GM21737 (cell line): ENCODE measurements at regions not wholly inside any gene's neighbourhood (a gene's known extent, or its start where the extent isn't known, plus 50 kb on each side); places are given as distances from the start of the nearest gene placed in this dataset.

Source experiments
- ATAC-seq: cut with Tn5 transposase; IDR thresholded peaks from one replicate; pipeline ENCODE4 v1.9.1; 2021; ENCODE audit warnings: mild to moderate bottlenecking, moderate library complexity; ENCODE audit not compliant: unreplicated experiment

DNA sequence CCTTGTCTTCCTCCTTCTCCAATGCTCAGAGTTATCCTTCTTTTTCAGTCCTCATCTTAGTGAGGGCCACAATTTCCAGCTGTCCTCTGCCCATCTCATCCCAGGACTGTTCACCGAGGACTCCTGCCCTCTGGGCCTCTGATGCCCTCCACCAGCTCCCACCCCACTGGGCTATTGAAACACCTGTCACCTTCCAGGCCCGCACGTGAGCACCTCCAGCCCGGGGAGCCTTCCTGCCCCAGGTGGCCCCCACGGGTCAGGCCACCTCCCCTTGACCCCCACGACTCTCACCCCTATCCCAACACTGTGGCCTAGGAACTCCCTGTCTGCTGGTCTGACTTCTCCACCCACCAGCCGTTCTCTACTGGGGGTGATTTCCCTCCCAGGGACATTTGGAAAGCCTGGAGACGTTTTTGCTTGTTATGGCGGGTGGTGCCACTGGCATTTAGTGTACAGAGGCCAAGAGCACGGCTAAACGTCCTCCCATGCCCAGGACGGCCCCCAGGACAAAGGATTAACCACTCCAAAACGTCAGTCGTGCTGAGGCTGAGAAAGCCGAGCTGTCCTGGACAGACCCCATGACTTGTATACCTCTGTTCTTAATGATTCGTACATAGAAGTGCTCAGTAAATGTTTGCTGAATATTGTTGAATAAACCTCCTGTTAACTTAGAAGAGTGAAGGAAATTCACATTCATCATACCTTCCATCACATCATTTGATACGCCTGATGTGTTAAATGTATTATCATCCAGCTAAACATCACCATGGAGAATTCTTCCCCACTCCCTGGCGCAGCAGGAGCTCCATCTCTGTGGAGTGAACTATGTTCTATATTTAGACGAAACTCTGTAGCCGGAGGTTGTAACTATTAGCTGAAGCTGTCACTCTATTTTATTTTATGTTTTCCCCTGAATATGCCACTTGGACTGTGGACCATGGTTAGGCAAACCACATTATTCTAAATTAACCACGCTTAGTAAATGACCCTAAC lies 270.1 kb upstream of the SHH start:
- no peak for ATAC-seq

DNA sequence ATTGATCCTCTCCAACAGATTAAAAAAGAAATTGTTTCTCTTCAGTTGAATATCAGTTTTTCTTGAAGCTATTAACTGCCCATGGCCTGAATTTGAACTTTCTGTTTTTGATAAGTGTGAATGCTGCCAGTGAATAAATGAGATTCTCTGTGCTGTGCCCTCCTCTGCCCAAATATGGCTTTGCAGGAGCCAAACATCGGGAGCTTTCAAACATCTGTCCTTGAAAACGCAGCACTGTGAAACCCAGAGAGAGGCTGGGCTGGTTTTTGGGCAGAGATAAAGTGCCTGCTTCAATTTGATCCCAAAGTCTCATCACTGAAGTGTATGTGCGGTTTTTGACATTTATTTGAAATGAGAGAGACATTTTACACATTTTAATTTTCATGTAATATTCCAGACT lies 268.3 kb upstream of the SHH start:
- no peak for ATAC-seq

- ATAC-seq, result no peak
Observed at GRCh38 chr7:156080046-156080445, 267.8 kb upstream of the SHH start.

- ATAC-seq, result no peak
Observed at GRCh38 chr7:156079156-156079555, 266.9 kb upstream of the SHH start.

DNA sequence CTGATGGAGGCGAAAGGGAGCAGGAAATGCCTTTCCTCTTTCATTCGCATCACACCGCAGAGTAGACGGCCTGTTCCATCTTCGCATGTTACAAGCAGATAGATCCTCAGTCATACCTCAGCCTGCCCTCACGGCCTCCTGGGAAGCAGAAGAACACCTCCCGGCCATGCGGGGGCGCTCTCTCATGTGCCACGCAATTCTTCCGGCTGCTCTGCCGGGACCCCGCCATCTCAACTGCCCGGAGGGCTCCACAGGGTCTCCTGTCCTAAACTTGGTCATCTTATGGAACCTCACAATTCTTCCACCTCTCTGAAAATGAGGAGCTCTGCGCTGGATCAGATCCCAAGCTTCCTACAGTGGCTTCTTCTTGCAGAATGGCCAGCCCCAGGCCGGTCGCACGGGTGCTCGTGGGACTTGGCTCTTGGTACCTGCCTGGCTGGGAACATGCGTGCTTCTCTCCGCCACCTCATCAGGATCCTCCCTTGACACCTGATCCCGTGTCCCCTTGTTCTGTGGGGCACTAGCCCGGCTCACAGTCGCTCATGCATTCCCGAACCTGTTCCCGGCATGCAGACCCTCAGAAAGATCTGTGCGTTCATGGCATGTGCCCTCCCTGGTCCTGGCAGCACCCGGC lies 262.8 kb upstream of the SHH start:
- no peak for ATAC-seq

- no peak for ATAC-seq
Observed at GRCh38 chr7:156074084-156074483, 261.8 kb upstream of the SHH start.

DNA sequence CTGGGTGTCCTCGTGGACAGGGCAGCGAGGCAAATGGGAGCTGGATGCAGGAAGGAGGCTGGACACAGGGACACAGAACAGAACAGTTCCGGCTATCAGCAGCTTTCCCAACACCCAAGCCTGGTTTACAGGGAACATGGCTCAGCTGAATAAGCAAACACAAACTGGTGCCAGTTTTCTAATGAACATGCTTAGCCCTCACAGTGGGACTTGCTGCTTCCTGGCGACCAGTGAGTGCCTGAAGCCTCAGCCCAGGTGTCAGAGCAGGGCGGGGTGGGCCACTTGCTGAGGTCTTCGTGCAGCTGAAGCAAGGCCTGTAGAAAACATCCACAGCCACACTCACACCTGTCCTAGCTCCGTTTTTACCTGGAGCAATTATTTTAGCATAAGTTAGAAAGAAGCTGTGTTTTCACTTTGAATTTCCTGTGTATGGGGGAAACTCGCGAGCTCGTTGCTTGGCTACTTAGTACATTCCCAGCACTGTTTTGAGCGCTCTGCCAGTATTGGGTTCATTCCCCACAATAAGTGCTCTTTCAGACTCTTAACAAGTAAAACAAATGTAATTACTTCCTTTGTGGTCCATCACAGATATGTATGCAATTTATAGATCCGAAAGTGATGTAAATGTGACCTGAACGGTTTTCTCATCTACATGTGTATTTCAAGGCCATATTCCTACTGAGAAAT lies 261.2 kb upstream of the SHH start:
- ATAC-seq, result no peak

DNA sequence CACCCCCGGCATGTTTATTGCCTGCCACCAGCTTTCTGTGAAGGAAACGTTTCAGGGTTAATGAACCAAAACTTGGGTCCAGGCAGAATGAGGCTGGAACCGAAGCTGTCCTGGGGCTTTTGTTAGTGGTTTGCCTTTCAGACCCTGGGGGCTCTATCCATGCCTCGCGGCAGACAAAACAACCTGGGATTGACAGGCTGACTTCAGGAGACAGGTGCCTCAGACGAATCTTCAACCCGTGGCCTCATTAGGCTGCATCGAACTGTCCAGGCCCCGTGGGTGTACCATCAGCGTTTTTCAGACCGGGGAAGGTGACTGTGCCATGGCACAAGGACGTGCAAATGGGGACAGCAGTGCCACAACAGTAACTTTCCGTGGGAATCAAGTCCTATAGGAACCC lies 259.3 kb upstream of the SHH start:
- ATAC-seq, result no peak

- ATAC-seq, result no peak
Observed at GRCh38 chr7:156069891-156070290, 257.6 kb upstream of the SHH start.

DNA sequence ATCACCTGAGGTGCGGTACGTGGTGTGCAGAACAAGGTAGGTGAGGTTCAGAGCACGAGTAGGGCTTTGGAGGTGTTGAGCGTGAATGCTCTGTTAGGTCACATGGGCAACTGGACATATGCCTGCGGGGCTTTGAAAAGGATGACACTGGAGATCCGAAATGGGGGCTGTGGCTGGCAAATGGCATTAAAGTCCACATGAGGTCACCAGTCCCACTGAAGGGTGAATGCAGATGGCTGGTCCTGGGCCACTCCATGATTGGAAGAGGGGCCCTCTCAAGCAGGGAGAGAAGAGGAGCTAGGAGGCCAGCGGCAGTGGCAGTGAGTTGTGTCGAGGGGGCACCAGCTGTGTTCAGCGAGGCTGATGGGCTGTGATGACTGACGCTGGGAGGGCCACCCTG lies 254.9 kb upstream of the SHH start:
- ATAC-seq, result no peak

DNA sequence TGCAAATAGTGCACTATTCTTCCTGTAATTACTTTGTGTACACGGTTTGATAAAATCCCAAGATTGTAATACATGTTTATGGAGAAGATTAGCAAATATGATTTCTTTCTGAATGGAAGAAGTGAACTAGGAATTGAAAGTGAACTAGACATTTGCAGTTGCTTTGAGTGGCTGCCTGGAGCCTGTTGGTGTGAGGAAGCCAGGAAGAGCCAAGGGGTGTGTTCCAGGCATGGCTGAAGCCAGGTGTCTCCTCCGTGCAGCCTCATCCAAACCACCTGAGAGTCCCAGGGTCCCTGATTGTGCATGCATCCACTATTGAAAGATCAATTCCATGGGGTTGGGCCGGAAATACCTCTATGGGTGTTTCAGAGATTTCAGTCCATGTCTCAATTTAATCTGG lies 253.1 kb upstream of the SHH start:
- ATAC-seq, result no peak

- no peak for ATAC-seq
Observed at GRCh38 chr7:156064971-156065386, 252.7 kb upstream of the SHH start.

- ATAC-seq, result no peak
Observed at GRCh38 chr7:156063241-156063810, 251.1 kb upstream of the SHH start.

- ATAC-seq, result no peak
Observed at GRCh38 chr7:156062286-156062685, 250.0 kb upstream of the SHH start.

GRCh38 chr7:156061689-156062255 lies 249.5 kb upstream of the SHH start:
- ATAC-seq, result no peak

DNA sequence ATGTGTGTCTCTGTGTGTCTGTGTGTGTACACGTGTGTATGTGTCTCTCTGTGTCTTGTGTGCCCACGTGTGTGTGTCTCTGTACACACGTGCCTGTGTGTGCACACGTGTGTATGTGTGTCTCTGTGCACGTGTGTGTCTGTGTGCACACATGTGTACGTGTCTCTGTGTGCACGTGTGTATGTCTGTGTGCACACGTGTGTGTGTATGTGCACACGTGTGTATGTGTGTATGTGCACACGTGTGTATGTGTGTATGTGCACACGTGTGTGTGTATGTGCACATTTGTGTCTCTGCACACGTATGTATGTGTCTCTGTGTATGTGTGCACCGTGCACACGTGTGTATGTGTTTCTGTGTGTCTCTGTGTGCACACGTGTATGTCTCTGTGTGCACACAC lies 248.7 kb upstream of the SHH start:
- no peak for ATAC-seq

DNA sequence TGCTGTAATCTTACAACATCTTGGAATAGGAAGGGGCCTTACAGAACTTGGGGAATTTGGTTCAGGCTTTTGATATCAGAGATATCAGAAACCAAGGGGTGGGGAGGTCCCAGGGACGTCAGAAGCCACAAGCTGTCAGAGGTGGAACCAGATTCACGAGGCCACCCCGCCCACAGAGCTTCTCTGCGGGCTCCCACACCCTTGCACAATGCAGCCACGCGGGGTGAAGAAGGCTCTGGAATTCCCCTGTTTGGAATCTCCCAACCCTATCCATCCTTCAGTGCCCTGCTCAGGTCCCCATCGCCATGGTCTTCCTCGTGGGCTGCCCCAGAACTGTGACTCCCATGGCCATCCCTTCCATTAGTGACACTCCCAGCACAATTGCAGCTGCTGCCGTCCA lies 247.1 kb upstream of the SHH start:
- no peak for ATAC-seq

GRCh38 chr7:156058248-156058647 lies 246.0 kb upstream of the SHH start:
- ATAC-seq, result no peak

- no peak for ATAC-seq
Observed at GRCh38 chr7:156056534-156056933, 244.3 kb upstream of the SHH start.

- ATAC-seq, result no peak
Observed at GRCh38 chr7:156055206-156055822, 243.1 kb upstream of the SHH start.

DNA sequence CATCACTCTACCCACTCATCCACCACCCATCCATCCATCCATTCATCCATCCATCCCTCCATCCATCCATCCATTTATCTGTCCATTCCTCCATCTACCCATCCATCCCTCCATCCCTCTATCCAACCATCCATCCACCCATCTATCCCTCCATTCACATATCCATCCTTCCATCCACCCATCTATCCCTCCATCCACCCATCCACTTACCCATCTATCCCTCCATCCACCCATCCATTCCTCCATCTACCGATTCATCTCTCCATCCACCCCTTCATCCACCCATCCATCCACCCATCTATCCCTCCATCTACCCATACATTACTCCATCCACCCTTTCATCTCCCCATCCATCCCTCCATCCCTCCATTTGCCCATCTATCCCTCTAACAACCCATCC lies 239.6 kb upstream of the SHH start:
- ATAC-seq, result no peak
